Gastrocnemius medialis (tissue), 4 donors: ENCODE measurements at regions not wholly inside any gene's neighbourhood (a gene's known extent, or its start where the extent isn't known, plus 50 kb on each side); places are given as distances from the start of the nearest gene placed in this dataset.

ENCODE experiments used
- ATAC-seq, 2 donors: fragments of 150-250 bp; one replicate each; pipeline ENCODE4 v1.9.1; 2016
- DNase-seq, 2 donors: peaks; one replicate each; pipeline ENCODE4 v3.0.0-alpha.2; 2019
- H3K27ac ChIP-seq, 4 donors: fragments of 200-600 bp; sonication (generic); 1 replicate in 1 of 4; 2 replicates in 3 of 4; pipeline ENCODE4 v1.5.1; 2016 to 2018; ENCODE audit warnings: mild to moderate bottlenecking in 2 of 4, moderate library complexity in 1 of 4
- H3K27me3 ChIP-seq, 3 donors: fragments of 200-600 bp; sonication (generic) in 2 of 3; 1 replicate in 1 of 3; 2 replicates in 2 of 3; pipeline versions ENCODE4 v1.5.1 to v1.6.0; 2016 to 2019; ENCODE audit warnings: mild to moderate bottlenecking in 1 of 3, moderate library complexity in 1 of 3
- H3K36me3 ChIP-seq, 2 donors: fragments of 200-600 bp; sonication (generic) in 1 of 2; one replicate each; pipeline ENCODE4 v1.5.1; 2017 to 2018
- H3K4me1 ChIP-seq, 2 donors: fragments of 200-600 bp; sonication (generic) in 1 of 2; one replicate each; pipeline ENCODE4 v1.5.1; 2016 to 2017; ENCODE audit warnings: mild to moderate bottlenecking in 2 of 2
- H3K4me3 ChIP-seq, 4 donors: fragments of 200-600 bp; sonication (generic) in 3 of 4; 1 replicate in 1 of 4; 2 replicates in 3 of 4; pipeline ENCODE4 v1.5.1; 2016 to 2019; ENCODE audit warnings: mild to moderate bottlenecking in 2 of 4
- H3K9me3 ChIP-seq, 3 donors: fragments of 200-600 bp; sonication (generic) in 2 of 3; 1 replicate in 1 of 3; 2 replicates in 2 of 3; pipeline ENCODE4 v1.5.1; 2016 to 2019
- POLR2A ChIP-seq, 2 donors: fragments of 450-650 bp; IDR thresholded peaks; one replicate each; pipeline ENCODE4 v1.6.1; 2017; ENCODE audit warnings: antibody characterized with exemption in 2 of 2, mild to moderate bottlenecking in 2 of 2, moderate library complexity in 2 of 2
- in situ Hi-C, 4 donors: fragments of 200-750 bp; cut with MboI; loops; one replicate each; pipeline versions ENCODE4 v1.15.0 to v1.8.0; 2017; ENCODE audit warnings: low sequenced_read_pairs in 4 of 4
- intact Hi-C: fragments of 100-400 bp; cut with DNase I; formaldehyde crosslinking; loops from one replicate; pipeline ENCODE4 v1.15.1; 2023; ENCODE audit warnings: low total_unique reads
- TF ChIP-seq, protein P1 (sequence below), 5 experiments: fragments of 450-650 bp in 3 of 5; fragments of 200-600 bp in 2 of 5; sonication (generic) in 2 of 5; IDR thresholded peaks in 4 of 5; conservative IDR thresholded peaks in 1 of 5; 1 replicate in 4 of 5; 2 replicates in 1 of 5; pipeline ENCODE4 v1.5.1; 2016 to 2019; ENCODE audit warnings: antibody characterized with exemption in 5 of 5, mild to moderate bottlenecking in 3 of 5, moderate library complexity in 3 of 5

DNA sequence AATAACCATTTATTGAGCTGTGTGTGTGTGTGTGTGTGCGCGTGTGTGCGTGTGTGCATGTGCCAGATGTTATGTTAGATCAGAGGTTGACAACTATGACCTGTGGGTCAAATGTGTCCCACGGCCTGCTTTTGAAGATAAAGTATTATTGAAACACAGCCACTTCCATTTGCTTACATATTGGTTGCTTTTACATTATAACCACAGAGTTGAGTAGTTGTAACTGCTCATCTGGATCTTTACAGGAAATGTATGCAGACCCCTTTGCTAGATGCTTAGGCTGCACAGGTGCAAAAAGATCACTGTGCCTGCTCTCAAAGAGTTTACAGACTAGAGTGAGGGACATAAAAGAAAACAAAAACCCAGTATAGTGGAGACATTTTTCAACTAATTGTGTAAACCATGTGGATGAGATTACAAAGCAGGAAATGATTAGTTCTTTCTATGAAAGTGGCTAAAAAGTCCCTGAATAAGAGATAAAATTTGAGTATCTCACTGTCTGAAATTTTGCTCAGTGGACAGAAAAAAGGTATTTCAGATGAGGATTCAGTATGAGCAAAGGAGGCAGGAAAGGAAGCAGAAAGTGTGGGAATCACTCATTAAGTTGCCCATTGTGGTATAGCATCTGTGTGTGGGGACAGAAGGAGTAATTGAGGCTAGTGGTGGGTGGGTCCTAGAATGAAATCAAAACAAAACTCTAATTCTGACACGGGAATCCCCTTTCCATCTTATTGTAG lies 188.4 kb downstream of the PAH start:
- no peaks in the 10 kb centered on the region for H3K9me3 ChIP-seq
- no peak overlapping the region for H3K4me3 ChIP-seq
- TF ChIP-seq, protein P1, sequence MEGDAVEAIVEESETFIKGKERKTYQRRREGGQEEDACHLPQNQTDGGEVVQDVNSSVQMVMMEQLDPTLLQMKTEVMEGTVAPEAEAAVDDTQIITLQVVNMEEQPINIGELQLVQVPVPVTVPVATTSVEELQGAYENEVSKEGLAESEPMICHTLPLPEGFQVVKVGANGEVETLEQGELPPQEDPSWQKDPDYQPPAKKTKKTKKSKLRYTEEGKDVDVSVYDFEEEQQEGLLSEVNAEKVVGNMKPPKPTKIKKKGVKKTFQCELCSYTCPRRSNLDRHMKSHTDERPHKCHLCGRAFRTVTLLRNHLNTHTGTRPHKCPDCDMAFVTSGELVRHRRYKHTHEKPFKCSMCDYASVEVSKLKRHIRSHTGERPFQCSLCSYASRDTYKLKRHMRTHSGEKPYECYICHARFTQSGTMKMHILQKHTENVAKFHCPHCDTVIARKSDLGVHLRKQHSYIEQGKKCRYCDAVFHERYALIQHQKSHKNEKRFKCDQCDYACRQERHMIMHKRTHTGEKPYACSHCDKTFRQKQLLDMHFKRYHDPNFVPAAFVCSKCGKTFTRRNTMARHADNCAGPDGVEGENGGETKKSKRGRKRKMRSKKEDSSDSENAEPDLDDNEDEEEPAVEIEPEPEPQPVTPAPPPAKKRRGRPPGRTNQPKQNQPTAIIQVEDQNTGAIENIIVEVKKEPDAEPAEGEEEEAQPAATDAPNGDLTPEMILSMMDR (IDR thresholded peaks at IDR 0.05 in 4 of 5, conservative IDR thresholded peaks at IDR 0.05 in 1 of 5): no peak
- TF ChIP-seq POLR2A (IDR thresholded peaks at IDR 0.05): no peak
- H3K36me3 ChIP-seq: no peaks in the 10 kb centered on the region
- ATAC-seq (no peak), DNase-seq (no peak)
- H3K27ac ChIP-seq: no peak overlapping the region
- in situ Hi-C loops: no loop called here
- H3K27me3 ChIP-seq: no peaks in the 10 kb centered on the region
- no peaks in the 10 kb centered on the region for H3K4me1 ChIP-seq
- intact Hi-C loops: no loop called here

DNA sequence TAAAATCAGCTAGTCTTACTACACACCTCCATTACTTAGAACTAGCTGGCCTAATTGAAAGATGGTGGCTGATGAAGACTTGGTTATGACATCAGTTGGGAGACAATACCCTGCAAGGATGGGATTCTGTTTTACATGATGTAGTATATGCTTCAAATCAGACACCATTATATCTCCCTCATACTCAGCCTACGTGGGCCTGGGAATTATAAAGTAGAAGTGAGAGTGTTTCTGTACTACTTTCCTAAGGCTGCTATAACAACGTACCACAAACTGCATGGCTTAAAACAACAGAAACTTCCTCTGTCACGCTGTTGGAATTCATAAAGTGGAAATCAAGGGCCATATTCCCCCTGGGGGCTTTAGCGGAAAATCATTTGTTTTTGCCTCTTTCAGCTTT lies 190.4 kb downstream of the PAH start:
- in situ Hi-C loops: no loop called here
- intact Hi-C loops: no loop called here
- Histone ChIP-seq H3K4me3 (no peak overlapping the region), H3K27me3 (no peaks in the 10 kb centered on the region), H3K4me1 (no peaks in the 10 kb centered on the region), H3K36me3 (no peaks in the 10 kb centered on the region), H3K27ac (no peak overlapping the region), H3K9me3 (no peaks in the 10 kb centered on the region)
- TF ChIP-seq, protein P1 (IDR thresholded peaks at IDR 0.05 in 4 of 5, conservative IDR thresholded peaks at IDR 0.05 in 1 of 5): no peak
- TF ChIP-seq POLR2A (IDR thresholded peaks at IDR 0.05): no peak
- ATAC-seq: no peak
- DNase-seq: no peak

DNA sequence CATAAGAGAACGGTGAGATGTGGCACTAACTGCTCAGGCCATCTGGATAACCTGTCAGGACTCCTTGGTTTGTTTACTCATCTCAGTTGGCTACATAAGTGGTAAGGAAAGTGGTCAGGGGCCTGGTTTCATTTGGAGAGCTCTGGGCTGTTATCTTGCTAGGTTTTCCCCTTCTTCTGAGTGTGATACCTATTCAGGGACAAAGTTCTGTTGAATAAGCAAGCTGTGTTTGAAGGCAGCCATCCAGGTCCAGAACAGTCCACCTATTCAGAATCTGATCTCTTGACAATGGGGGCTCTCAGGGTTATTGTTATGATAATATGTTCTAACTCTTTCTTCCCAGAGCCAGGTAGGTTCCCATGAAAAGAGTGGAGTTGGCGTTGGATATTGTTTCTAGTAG lies 194.9 kb downstream of the PAH start:
- no peak for ATAC-seq
- intact Hi-C loops: no loop called here

DNA sequence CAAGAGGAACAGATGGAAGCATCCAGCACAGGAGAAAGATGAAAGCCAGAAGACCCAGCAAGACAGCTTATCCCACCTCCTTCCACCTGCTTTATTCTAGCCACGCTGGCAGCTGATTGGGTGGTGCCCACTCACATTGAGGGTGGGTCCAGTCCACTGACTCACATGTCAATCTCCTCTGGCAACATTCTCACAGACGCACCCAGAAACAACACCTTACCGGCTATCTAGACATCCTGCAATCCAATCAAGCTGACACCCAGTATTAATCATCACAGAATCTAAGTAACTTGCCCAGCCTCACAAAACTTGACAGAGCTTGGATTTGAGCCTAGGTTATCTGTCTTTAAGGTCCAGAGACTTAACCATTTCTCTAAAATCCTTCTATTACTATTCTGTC lies 208.9 kb downstream of the PAH start:
- Histone ChIP-seq H3K9me3 (no peaks in the 10 kb centered on the region), H3K27ac (no peak overlapping the region), H3K27me3 (no peaks in the 10 kb centered on the region), H3K4me1 (no peaks in the 10 kb centered on the region), H3K4me3 (no peak overlapping the region), H3K36me3 (no peaks in the 10 kb centered on the region)
- ATAC-seq: no peak
- intact Hi-C loops (no loop called here), in situ Hi-C loops (no loop called here)
- DNase-seq: no peak
- TF ChIP-seq, protein P1 (IDR thresholded peaks at IDR 0.05 in 4 of 5, conservative IDR thresholded peaks at IDR 0.05 in 1 of 5): no peak
- TF ChIP-seq POLR2A (IDR thresholded peaks at IDR 0.05): no peak

More for the DNA sequence above, 194.9 kb downstream of the PAH start:
- H3K4me1 ChIP-seq: no peaks in the 10 kb centered on the region
- H3K27ac ChIP-seq: no peak overlapping the region
- no peaks in the 10 kb centered on the region for H3K9me3 ChIP-seq
- H3K4me3 ChIP-seq: no peak overlapping the region
- H3K27me3 ChIP-seq: no peaks in the 10 kb centered on the region
- in situ Hi-C loops: no loop called here
- no peak for TF ChIP-seq POLR2A (IDR thresholded peaks at IDR 0.05)
- TF ChIP-seq, protein P1 (IDR thresholded peaks at IDR 0.05 in 4 of 5, conservative IDR thresholded peaks at IDR 0.05 in 1 of 5): no peak
- no peaks in the 10 kb centered on the region for H3K36me3 ChIP-seq
- no peak for DNase-seq
